ENCODE measurements at regions not wholly inside any gene's neighbourhood (a gene's known extent, or its start where the extent isn't known, plus 50 kb on each side); places are given as distances from the start of the nearest gene placed in this dataset.

GRCh38 chr14:36373982-36374673, 53.7 kb upstream of the MBIP start (continued):
- TF ChIP-seq NFAT5 (CRISPR knock-in tag; IDR thresholded peaks at IDR 0.05) (no peak), ZBTB33 (CRISPR knock-in tag; IDR thresholded peaks at IDR 0.05) (no peak), HNF4G (IDR thresholded peaks at IDR 0.05; ENCODE audit: borderline replicate concordance, low read depth, low read length) (no peak), HNF4G (CRISPR knock-in tag; IDR thresholded peaks at IDR 0.05; ENCODE audit: borderline replicate concordance, low read depth) (no peak), ZNF883 (CRISPR knock-in tag; IDR thresholded peaks at IDR 0.05; ENCODE audit: not compliant biosample characterization) (no peak), HIVEP1 (CRISPR knock-in tag; IDR thresholded peaks at IDR 0.05) (no peak), ARID3A (IDR thresholded peaks at IDR 0.05; ENCODE audit: low read depth, low read length) (no peak), ZNF629 (CRISPR knock-in tag; conservative IDR thresholded peaks at IDR 0.05) (no peak), HMGXB4 (CRISPR knock-in tag; IDR thresholded peaks at IDR 0.05; ENCODE audit: borderline replicate concordance in 1 of 2, low read depth in 1 of 2) (peak in 1 of 2 experiments; percentile 71; a peak in 1 of 4 replicates), HDAC6 (IDR thresholded peaks at IDR 0.05; ENCODE audit: low read depth, low read length) (no peak), DMTF1 (CRISPR knock-in tag; IDR thresholded peaks at IDR 0.05) (no peak), MEIS2 (CRISPR knock-in tag; IDR thresholded peaks at IDR 0.05) (0 out of 2 replicates have a peak, but pooled peaks have one; percentile 32), ASH2L (IDR thresholded peaks at IDR 0.05; ENCODE audit: insufficient read length, low read depth, low read length) (no peak), KLF11 (CRISPR knock-in tag; IDR thresholded peaks at IDR 0.05) (no peak), MTA3 (CRISPR knock-in tag; IDR thresholded peaks at IDR 0.05) (no peak)

Measured in HepG2 (cell line).